ENCODE measurements at regions not wholly inside any gene's neighbourhood (a gene's known extent, or its start where the extent isn't known, plus 50 kb on each side); places are given as distances from the start of the nearest gene placed in this dataset.

DNA sequence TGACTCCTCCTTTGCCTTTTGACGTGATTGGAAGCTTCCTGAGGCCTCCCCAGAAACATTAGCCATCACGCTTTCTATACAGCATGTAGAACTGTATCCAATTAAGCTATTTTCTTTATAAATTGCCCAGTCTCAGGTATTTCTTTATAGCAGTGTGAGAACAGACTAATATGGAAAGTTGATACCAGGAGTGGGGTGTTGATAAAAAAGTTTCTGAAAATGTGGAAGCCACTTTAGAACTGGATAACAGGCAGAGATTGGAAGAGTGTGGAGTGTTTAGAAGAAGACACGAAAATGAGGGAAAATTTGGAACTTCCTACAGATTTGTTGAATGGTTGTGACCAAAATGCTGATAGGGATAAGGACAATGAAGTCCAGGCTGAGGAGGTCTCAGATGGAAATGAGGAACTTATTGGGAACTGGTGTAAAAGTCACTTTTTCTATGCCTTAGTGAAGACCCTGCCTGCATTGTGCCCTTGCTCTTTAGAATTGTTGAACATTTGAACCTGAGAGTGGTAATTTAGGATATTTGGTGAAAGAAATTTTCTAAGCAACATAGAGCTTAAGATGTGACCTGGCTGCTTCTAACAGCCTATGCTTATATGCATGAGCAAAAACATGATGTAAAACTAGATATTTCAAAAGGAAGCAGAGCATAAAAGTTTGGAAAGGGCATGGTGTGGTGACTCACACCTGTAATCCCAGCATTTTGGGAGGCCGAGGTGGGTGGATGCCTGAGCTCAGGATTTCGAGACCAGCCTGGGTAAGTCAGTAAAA, 969.7 kb downstream of the DSC3 start:
- TF ChIP-seq, protein P1, sequence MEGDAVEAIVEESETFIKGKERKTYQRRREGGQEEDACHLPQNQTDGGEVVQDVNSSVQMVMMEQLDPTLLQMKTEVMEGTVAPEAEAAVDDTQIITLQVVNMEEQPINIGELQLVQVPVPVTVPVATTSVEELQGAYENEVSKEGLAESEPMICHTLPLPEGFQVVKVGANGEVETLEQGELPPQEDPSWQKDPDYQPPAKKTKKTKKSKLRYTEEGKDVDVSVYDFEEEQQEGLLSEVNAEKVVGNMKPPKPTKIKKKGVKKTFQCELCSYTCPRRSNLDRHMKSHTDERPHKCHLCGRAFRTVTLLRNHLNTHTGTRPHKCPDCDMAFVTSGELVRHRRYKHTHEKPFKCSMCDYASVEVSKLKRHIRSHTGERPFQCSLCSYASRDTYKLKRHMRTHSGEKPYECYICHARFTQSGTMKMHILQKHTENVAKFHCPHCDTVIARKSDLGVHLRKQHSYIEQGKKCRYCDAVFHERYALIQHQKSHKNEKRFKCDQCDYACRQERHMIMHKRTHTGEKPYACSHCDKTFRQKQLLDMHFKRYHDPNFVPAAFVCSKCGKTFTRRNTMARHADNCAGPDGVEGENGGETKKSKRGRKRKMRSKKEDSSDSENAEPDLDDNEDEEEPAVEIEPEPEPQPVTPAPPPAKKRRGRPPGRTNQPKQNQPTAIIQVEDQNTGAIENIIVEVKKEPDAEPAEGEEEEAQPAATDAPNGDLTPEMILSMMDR (optimal IDR thresholded peaks at IDR 0.05 in 1 of 3, IDR thresholded peaks at IDR 0.05 in 1 of 3, conservative IDR thresholded peaks at IDR 0.05 in 1 of 3; ENCODE audit: extremely low read depth in 1 of 3, insufficient read depth in 2 of 3, low read length in 3 of 3) = no peak
- TF ChIP-seq EZH2 (IDR thresholded peaks at IDR 0.05; ENCODE audit: low read length) = no peak

Data from keratinocyte (primary cell).